Mucosa of descending colon (tissue), 3 donors: ENCODE measurements at regions not wholly inside any gene's neighbourhood (a gene's known extent, or its start where the extent isn't known, plus 50 kb on each side); places are given as distances from the start of the nearest gene placed in this dataset.
A peak's percentile ranks its signal among the peaks of the same experiment; 100 is the strongest.

Experiments
- ATAC-seq: fragments of 200-7000 bp; cut with Tn5 transposase; one replicate; pipeline ENCODE4 v1.9.1; 2020; ENCODE audit warnings: mild to moderate bottlenecking, moderate library complexity
- DNase-seq, 3 donors: peaks; one replicate each; pipeline ENCODE4 v3.0.0-alpha.2; 2020
- H3K36me3 ChIP-seq: fragments of 200-600 bp; one replicate; pipeline ENCODE4 v1.8.0; 2021; ENCODE audit warnings: low read depth, mild to moderate bottlenecking
- H3K4me1 ChIP-seq: fragments of 200-600 bp; one replicate; pipeline ENCODE4 v1.8.0; 2021; ENCODE audit warnings: low read depth, mild to moderate bottlenecking
- H3K4me3 ChIP-seq: fragments of 200-600 bp; one replicate; pipeline ENCODE4 v1.8.0; 2021; ENCODE audit warnings: mild to moderate bottlenecking
- H3K9me3 ChIP-seq: fragments of 200-600 bp; one replicate; pipeline ENCODE4 v1.8.0; 2021; ENCODE audit warnings: mild to moderate bottlenecking
- intact Hi-C, 2 donors: fragments of 100-400 bp; cut with DNase I in 1 of 2; cut with micrococcal nuclease in 1 of 2; formaldehyde crosslinking; loops; one replicate each; pipeline versions ENCODE4 v1.11.0 to v1.11.1; 2022; cut with DNase I, micrococcal nuclease
- TF ChIP-seq, protein P1 (sequence below): fragments of 200-600 bp; IDR thresholded peaks from one replicate; pipeline ENCODE4 v1.8.0; 2022; ENCODE audit warnings: antibody characterized with exemption, mild to moderate bottlenecking
- donor health status: DM: no; HTN: no; CAD: no; lungs with moderate emphysema.
- donor health status: DM: no; HTN: no; CAD: no.
- donor health status: DM: no; HTN: yes; CAD: no.

DNA sequence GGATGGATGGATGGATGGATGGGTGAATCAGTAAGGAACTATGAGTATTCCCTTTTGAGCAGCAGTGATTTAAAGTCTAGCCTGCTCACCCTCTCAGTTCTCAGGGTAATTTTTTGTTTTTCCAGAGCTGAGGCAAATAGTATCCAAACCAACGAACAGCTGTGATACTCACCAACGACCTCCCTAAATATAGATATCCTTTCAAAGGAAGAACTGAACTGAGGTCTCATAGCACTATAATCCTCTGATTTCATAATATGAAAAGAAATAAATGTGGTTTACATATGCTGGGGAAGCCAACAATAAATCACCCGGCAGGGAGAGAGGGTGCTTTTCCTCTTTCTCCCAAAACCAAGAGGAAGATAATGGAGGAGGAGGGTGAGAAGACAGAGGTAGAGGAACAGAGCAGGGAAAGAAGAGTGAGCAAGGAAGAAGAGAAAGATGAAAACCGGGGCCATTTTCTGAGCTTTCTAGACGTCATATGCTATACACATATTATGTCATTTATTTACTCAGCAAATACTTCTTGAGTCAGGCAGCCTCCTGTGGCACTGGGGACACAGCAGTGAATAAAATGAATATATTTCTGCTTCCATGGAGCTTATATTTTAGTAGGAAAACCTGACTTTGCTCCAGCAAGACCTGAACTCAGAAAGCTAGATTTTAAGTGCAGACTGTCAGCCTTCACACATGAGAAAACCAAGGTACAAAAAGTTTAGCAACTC, 710.7 kb upstream of the TBX3 start:
- intact Hi-C loops, result no loop called here
- TF ChIP-seq, protein P1, sequence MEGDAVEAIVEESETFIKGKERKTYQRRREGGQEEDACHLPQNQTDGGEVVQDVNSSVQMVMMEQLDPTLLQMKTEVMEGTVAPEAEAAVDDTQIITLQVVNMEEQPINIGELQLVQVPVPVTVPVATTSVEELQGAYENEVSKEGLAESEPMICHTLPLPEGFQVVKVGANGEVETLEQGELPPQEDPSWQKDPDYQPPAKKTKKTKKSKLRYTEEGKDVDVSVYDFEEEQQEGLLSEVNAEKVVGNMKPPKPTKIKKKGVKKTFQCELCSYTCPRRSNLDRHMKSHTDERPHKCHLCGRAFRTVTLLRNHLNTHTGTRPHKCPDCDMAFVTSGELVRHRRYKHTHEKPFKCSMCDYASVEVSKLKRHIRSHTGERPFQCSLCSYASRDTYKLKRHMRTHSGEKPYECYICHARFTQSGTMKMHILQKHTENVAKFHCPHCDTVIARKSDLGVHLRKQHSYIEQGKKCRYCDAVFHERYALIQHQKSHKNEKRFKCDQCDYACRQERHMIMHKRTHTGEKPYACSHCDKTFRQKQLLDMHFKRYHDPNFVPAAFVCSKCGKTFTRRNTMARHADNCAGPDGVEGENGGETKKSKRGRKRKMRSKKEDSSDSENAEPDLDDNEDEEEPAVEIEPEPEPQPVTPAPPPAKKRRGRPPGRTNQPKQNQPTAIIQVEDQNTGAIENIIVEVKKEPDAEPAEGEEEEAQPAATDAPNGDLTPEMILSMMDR, result no peak
- Histone ChIP-seq H3K36me3 (no peaks in the 10 kb centered on the region), H3K4me1 (no peaks in the 10 kb centered on the region), H3K9me3 (peaks cover 7% of the 10 kb centered on the region), H3K4me3 (no peak overlapping the region)
- ATAC-seq, result peak; percentile 45
- DNase-seq, result no peak

DNA sequence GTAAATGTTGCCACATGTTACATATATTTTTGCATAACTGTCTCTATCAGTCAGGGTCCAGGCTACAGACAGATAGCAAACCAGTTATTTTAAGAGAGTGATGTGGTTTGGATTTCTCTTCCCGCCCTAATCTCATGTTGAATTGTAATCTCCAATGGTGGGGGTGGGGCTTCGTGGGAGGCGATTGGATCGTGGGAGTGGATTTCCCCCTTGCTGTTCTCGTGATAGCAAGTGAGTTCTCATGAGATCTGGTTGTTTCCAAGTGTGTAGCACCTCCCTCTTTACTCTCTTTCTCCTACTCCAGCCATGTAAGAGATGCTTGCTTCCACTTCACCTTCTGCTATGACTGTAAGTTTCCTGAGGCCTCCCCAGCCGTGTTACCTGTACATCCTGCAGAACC, 704.2 kb upstream of the TBX3 start:
- intact Hi-C loops, result no loop called here
- no peaks in the 10 kb centered on the region for H3K9me3 ChIP-seq
- ATAC-seq (no peak), DNase-seq (no peak)
- TF ChIP-seq, protein P1, result no peak
- H3K4me1 ChIP-seq, result no peaks in the 10 kb centered on the region
- H3K36me3 ChIP-seq, result no peaks in the 10 kb centered on the region
- no peak overlapping the region for H3K4me3 ChIP-seq

DNA sequence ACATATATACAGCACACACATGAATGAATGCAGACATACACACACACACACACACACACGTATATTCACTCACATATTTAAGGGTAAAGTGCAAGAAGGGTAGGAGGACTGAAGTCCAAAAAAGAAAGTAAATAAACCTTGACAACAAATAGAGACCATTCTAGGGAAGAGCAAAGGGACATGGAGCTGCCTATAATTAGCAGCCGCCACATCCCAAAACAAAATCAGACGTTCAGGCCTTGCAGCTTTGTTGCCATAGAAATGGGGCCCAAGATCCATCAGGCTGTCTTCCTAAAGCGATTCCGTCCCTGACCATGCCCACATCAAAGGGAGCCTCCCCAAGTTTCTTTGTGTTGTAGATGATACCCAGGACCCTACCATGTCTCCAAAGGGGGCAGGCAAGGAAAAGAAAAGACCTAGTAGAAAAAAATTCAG, 703.5 kb upstream of the TBX3 start:
- DNase-seq, result no peak
- ATAC-seq, result no peak
- Histone ChIP-seq H3K4me3 (no peak overlapping the region), H3K36me3 (no peaks in the 10 kb centered on the region), H3K4me1 (no peaks in the 10 kb centered on the region), H3K9me3 (no peaks in the 10 kb centered on the region)
- TF ChIP-seq, protein P1, result no peak
- intact Hi-C loops, result no loop called here

DNA sequence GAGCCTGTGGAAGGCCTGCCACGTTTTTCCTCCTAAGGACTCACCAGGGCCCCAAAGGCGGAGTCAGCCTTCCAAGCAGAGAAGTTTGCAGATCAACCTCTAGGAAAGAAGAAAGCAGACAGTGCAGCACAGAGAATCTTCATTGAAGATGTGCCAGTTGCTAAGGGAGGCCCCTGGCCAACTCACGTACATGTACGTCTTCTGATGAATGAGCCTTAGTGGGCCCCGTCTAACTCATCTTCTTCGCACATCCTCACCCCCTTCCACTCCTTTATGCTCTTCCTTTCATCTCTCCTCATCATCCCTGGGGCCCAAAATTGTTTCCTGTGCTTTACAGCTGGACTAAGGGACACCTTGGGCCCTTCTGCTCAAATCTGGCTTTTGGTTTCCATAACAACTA, 703.0 kb upstream of the TBX3 start:
- Histone ChIP-seq H3K9me3 (no peaks in the 10 kb centered on the region), H3K4me1 (no peaks in the 10 kb centered on the region), H3K36me3 (no peaks in the 10 kb centered on the region), H3K4me3 (no peak overlapping the region)
- TF ChIP-seq, protein P1, result no peak
- ATAC-seq (no peak), DNase-seq (no peak)
- intact Hi-C loops, result no loop called here

DNA sequence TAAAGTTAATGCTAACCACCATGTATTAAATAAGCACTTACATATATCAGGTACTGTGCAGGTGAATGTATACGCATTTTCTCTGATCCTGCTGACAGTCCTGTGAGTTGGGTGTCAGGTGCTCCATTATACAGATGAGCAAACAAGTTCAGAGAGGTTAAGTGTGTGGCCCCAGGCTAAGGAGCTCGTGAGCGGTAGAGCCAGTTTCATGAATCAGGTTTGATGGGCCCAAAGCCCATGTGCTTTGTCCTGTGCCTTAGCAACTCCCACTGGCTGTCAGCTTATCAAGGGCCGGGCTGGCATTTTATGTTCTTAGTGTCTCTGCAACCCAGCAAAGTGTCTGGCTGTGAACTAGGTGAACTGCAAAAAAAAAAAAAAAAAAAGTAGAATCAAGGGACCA, 701.2 kb upstream of the TBX3 start:
- TF ChIP-seq, protein P1, result no peak
- Histone ChIP-seq H3K9me3 (no peaks in the 10 kb centered on the region), H3K4me3 (no peak overlapping the region), H3K36me3 (no peaks in the 10 kb centered on the region), H3K4me1 (no peaks in the 10 kb centered on the region)
- no peak for ATAC-seq
- DNase-seq, result no peak
- intact Hi-C loops, result no loop called here

DNA sequence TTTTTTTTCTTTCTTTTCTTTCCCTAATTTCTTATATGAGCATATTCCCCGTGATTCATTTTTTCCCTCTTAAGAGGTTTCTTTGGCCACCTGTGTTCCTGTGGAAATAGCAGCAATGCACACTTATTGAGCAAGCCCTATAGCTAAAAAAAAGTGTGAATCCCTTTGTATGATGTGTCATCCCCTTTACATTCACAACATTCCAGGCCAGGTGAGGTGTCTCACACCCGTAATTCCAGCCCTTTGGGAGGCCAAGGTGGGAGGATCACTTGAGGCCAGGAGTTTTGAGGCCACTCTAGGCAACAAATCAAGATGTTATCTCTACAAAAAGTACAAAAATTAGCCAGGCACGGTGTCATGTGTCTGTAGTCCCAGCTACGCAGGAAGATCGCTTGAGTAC, 700.4 kb upstream of the TBX3 start:
- no peak overlapping the region for H3K4me3 ChIP-seq
- H3K9me3 ChIP-seq, result no peaks in the 10 kb centered on the region
- TF ChIP-seq, protein P1, result no peak
- H3K4me1 ChIP-seq, result no peaks in the 10 kb centered on the region
- ATAC-seq (no peak), DNase-seq (no peak)
- H3K36me3 ChIP-seq, result no peaks in the 10 kb centered on the region
- intact Hi-C loops, result no loop called here
